Calu3 (cell line): ENCODE measurements at regions not wholly inside any gene's neighbourhood (a gene's known extent, or its start where the extent isn't known, plus 50 kb on each side); places are given as distances from the start of the nearest gene placed in this dataset.

ENCODE experiments used
- BruUV-seq: library from RNA; stranded (reverse); fragments of 400-500 nt; replicated peaks from 2 replicates; lab custom pipeline; 2021; lab: Mats Ljungman, UMichigan
- CTCF ChIA-PET: fragments of 300-600 bp; sonication (Branson Sonifier 250); formaldehyde crosslinking; loops from one replicate; lab custom pipeline; 2022; ENCODE audit warnings: antibody characterized with exemption; lab: Charles Lee
- DNase-seq: peaks from one replicate; pipeline ENCODE4 v3.0.0; 2022
- H3K27ac Mint-ChIP-seq: one replicate; pipeline ENCODE4 v1.8.0; 2022; ENCODE audit warnings: mixed read lengths; ENCODE audit not compliant: unreplicated experiment
- H3K27me3 Mint-ChIP-seq: one replicate; pipeline ENCODE4 v1.8.0; 2022; ENCODE audit warnings: mixed read lengths; ENCODE audit not compliant: unreplicated experiment
- H3K36me3 Mint-ChIP-seq: one replicate; pipeline ENCODE4 v1.8.0; 2022; ENCODE audit warnings: mild to moderate bottlenecking, moderate library complexity, mixed read lengths; ENCODE audit not compliant: insufficient read depth, unreplicated experiment
- H3K4me1 Mint-ChIP-seq: one replicate; pipeline ENCODE4 v1.8.0; 2022; ENCODE audit warnings: mild to moderate bottlenecking, low read depth, mixed read lengths; ENCODE audit not compliant: unreplicated experiment
- H3K4me3 Mint-ChIP-seq: one replicate; pipeline ENCODE4 v1.8.0; 2022; ENCODE audit warnings: mild to moderate bottlenecking, low read depth, moderate library complexity, mixed read lengths; ENCODE audit not compliant: unreplicated experiment
- H3K9me3 Mint-ChIP-seq: one replicate; pipeline ENCODE4 v1.8.0; 2022; ENCODE audit warnings: low read depth, mixed read lengths; ENCODE audit not compliant: unreplicated experiment
- CTCF ChIP-seq: fragments of 200-600 bp; IDR thresholded peaks from one replicate; pipeline ENCODE4 v1.8.0; 2022; ENCODE audit warnings: antibody characterized with exemption; ENCODE audit not compliant: unreplicated experiment
- intact Hi-C: fragments of 100-400 bp; cut with micrococcal nuclease; formaldehyde crosslinking; loops from one replicate; pipeline ENCODE4 v1.10.0; 2022; ENCODE audit not compliant: unreplicated experiment

DNA sequence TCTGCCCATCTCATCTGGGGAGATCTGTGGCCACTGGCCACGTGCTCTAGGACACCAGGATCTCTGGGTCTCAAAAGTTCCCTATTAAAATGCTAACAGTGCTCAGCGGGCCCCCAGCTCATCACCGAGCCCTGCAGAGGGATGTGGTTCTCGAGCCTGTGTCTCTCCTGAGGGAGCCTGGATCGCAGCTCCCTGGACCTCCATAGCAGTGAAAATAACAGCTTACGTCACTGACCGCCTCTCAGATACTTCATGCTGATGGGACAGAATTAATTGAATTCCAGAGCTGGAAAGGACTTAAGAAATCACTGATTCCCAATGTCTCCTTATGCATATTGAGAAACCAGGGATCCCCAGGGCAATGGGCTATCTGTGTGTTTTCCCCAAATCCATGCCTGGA lies 90.0 kb downstream of the GALR1 start:
- Mint-ChIP-seq H3K4me1 (no peaks in the 10 kb centered on the region), H3K4me3 (no peak overlapping the region), H3K27ac (no peak overlapping the region), H3K36me3 (no peaks in the 10 kb centered on the region), H3K27me3 (peaks cover 78% of the 10 kb centered on the region), H3K9me3 (no peaks in the 10 kb centered on the region)
- no TSS peak for BruUV-seq
- DNase-seq, result no peak
- TF ChIP-seq CTCF, result no peak
- intact Hi-C loops, result no loop called here
- CTCF ChIA-PET, result no interaction called here

DNA sequence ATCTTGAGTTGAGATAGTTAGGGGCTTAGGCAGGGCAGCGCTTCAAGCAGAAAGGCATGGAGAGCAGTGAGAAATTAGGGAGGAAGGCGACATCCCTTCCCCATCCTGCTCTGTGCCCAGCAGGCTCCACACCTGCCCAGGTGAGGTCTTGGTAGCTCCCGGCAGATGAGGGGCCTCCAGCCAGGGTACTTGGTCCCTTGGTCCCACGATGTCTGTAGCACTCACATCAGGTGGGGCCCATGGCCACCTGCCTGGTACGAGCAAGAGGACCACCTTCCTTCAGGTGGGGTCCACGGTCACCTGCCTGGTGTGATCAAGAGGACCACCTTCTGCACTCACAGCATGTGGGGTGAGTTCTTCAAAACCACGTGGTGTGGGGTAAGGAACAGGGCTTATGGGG lies 91.2 kb downstream of the GALR1 start:
- CTCF ChIA-PET, result no interaction called here
- H3K36me3 Mint-ChIP-seq, result no peaks in the 10 kb centered on the region
- no peak for TF ChIP-seq CTCF
- no TSS peak for BruUV-seq
- no peak for DNase-seq
- H3K9me3 Mint-ChIP-seq, result no peaks in the 10 kb centered on the region
- H3K4me1 Mint-ChIP-seq, result no peaks in the 10 kb centered on the region
- intact Hi-C loops, result no loop called here
- H3K4me3 Mint-ChIP-seq, result no peak overlapping the region
- peaks cover 74% of the 10 kb centered on the region for H3K27me3 Mint-ChIP-seq
- no peak overlapping the region for H3K27ac Mint-ChIP-seq

- no peak for DNase-seq
- CTCF ChIA-PET, result no interaction called here
- H3K27me3 Mint-ChIP-seq, result peaks cover 65% of the 10 kb centered on the region
- H3K36me3 Mint-ChIP-seq, result no peaks in the 10 kb centered on the region
- BruUV-seq, result no TSS peak
- no peak for TF ChIP-seq CTCF
- no peak overlapping the region for H3K27ac Mint-ChIP-seq
- no peaks in the 10 kb centered on the region for H3K4me1 Mint-ChIP-seq
- no peaks in the 10 kb centered on the region for H3K9me3 Mint-ChIP-seq
- H3K4me3 Mint-ChIP-seq, result no peak overlapping the region
- intact Hi-C loops, result no loop called here
Observed at GRCh38 chr18:77341527-77342325, 92.1 kb downstream of the GALR1 start.

- Mint-ChIP-seq H3K27ac (no peak overlapping the region), H3K4me3 (no peak overlapping the region), H3K4me1 (no peaks in the 10 kb centered on the region), H3K27me3 (peaks cover 55% of the 10 kb centered on the region), H3K36me3 (no peaks in the 10 kb centered on the region), H3K9me3 (peaks cover under 1% of the 10 kb centered on the region)
- no peak for TF ChIP-seq CTCF
- CTCF ChIA-PET, result no interaction called here
- DNase-seq, result no peak
- BruUV-seq, result no TSS peak
- intact Hi-C loops, result no loop called here
Observed at GRCh38 chr18:77342736-77343135, 93.1 kb downstream of the GALR1 start.
